SK-N-SH (cell line): ENCODE measurements at regions not wholly inside any gene's neighbourhood (a gene's known extent, or its start where the extent isn't known, plus 50 kb on each side); places are given as distances from the start of the nearest gene placed in this dataset.

Source experiments
- CTCF ChIA-PET: fragments of 300-600, 350-600 bp; formaldehyde crosslinking; extraction: SDS; loops from one replicate; lab custom pipeline; 2021; lab: Yijun Ruan, JAX
- POLR2A ChIA-PET: fragments of 350-600 bp; sonication (Branson Sonifier 250); formaldehyde crosslinking; extraction: SDS; loops from one replicate; lab custom pipeline; 2020; ENCODE audit warnings: antibody characterized with exemption, inconsistent platforms; lab: Yijun Ruan, JAX
- DNase-seq: peaks from one replicate; pipeline ENCODE4 v3.0.0; 2012
- H2AFZ ChIP-seq: fragments of 200-600 bp; sonication (generic); 2 replicates; pipeline ENCODE4 v1.8.1; 2016; ENCODE audit warnings: antibody characterized with exemption, mild to moderate bottlenecking, low read depth
- H3F3A ChIP-seq: fragments of 200-600 bp; sonication (generic); replicated peaks from 2 replicates; pipeline ENCODE3; 2016; ENCODE audit warnings: antibody characterized with exemption, mild to moderate bottlenecking; ENCODE audit not compliant: insufficient read depth
- H3K27ac ChIP-seq, 2 experiments: fragments of 200-500 bp in 1 of 2; fragments of 200-600 bp in 1 of 2; sonication (Bioruptor generic) in 1 of 2; sonication (generic), shearing (Covaris generic) in 1 of 2; 2 replicates each; pipeline versions ENCODE4 v1.5.1 to v1.6.1; 2014 to 2016; ENCODE audit warnings: low read depth in 2 of 2, inconsistent platforms in 1 of 2, low read length in 1 of 2, mild to moderate bottlenecking in 1 of 2, mixed read lengths in 1 of 2
- H3K27me3 ChIP-seq: fragments of 200-600 bp; sonication (generic), shearing (Covaris generic); 2 replicates; pipeline ENCODE4 v1.6.1; 2016; ENCODE audit warnings: mixed run types; ENCODE audit not compliant: insufficient read depth
- H3K36me3 ChIP-seq, 2 experiments: fragments of 200-500 bp in 1 of 2; fragments of 200-600 bp in 1 of 2; sonication (Bioruptor generic) in 1 of 2; sonication (generic) in 1 of 2; replicated peaks in 1 of 2; 2 replicates each; pipeline versions ENCODE3 to v1.5.1; 2014 to 2016; ENCODE audit warnings: low read length in 1 of 2, mild to moderate bottlenecking in 1 of 2; ENCODE audit not compliant: insufficient read depth in 2 of 2, control insufficient read depth in 1 of 2
- H3K4me1 ChIP-seq, 2 experiments: fragments of 200-500 bp in 1 of 2; fragments of 200-600 bp in 1 of 2; sonication (Bioruptor generic) in 1 of 2; sonication (generic), shearing (Covaris generic) in 1 of 2; 2 replicates each; pipeline versions ENCODE4 v1.5.1 to v1.6.1; 2014 to 2016; ENCODE audit warnings: low read depth in 1 of 2, low read length in 1 of 2, mixed run types in 1 of 2; ENCODE audit not compliant: insufficient read depth in 2 of 2, control insufficient read depth in 1 of 2
- H3K4me2 ChIP-seq: fragments of 200-600 bp; sonication (generic), shearing (Covaris generic); 2 replicates; pipeline ENCODE4 v1.6.1; 2017; ENCODE audit warnings: mixed run types
- H3K4me3 ChIP-seq, 2 experiments: fragments of 200-500 bp in 1 of 2; fragments of 200-600 bp in 1 of 2; sonication (Bioruptor generic) in 1 of 2; sonication (generic), shearing (Covaris generic) in 1 of 2; 2 replicates each; pipeline versions ENCODE4 v1.5.1 to v1.8.1; 2014 to 2016; ENCODE audit warnings: low read depth in 2 of 2, inconsistent platforms in 1 of 2, low read length in 1 of 2, mild to moderate bottlenecking in 1 of 2, mixed read lengths in 1 of 2, moderate library complexity in 1 of 2
- H3K79me2 ChIP-seq: fragments of 200-600 bp; sonication (generic); 2 replicates; pipeline ENCODE4 v1.8.1; 2017; ENCODE audit warnings: mild to moderate bottlenecking; ENCODE audit not compliant: insufficient read depth
- H3K9ac ChIP-seq: fragments of 200-600 bp; sonication (generic); 2 replicates; pipeline ENCODE4 v1.6.1; 2017; ENCODE audit warnings: mixed run types
- H3K9me2 ChIP-seq: fragments of 200-600 bp; sonication (generic); 2 replicates; pipeline ENCODE4 v1.6.1; 2017; ENCODE audit warnings: mixed run types
- H3K9me3 ChIP-seq: fragments of 200-600 bp; sonication (generic); 2 replicates; pipeline ENCODE4 v1.6.1; 2017; ENCODE audit warnings: mixed run types, mild to moderate bottlenecking, moderate library complexity
- H4K20me1 ChIP-seq: fragments of 200-600 bp; sonication (generic); 2 replicates; pipeline ENCODE4 v1.6.1; 2017; ENCODE audit warnings: mild to moderate bottlenecking, mixed run types; ENCODE audit not compliant: insufficient read depth
- CTCF ChIP-seq: fragments of 200-600 bp; sonication (generic); IDR thresholded peaks from 2 replicates; pipeline ENCODE4 v1.6.1; 2017; ENCODE audit warnings: antibody characterized with exemption, mild to moderate bottlenecking, moderate library complexity
- FOXJ3 ChIP-seq: sonication (generic); formaldehyde crosslinking; IDR thresholded peaks from 2 replicates; pipeline ENCODE4 v1.5.1; 2020; ENCODE audit warnings: mild to moderate bottlenecking, missing genetic modification reagents
- FOXM1 ChIP-seq: IDR thresholded peaks from 2 replicates; pipeline ENCODE4 v1.4.0; 2012; ENCODE audit warnings: low read depth, mild to moderate bottlenecking
- NFIC ChIP-seq: IDR thresholded peaks from 2 replicates; pipeline ENCODE4 v1.4.0; 2012; ENCODE audit warnings: borderline replicate concordance
- NRF1 ChIP-seq: IDR thresholded peaks from 2 replicates; pipeline ENCODE4 v1.6.1; 2012; ENCODE audit warnings: low read depth, mild to moderate bottlenecking, low read length
- RAD21 ChIP-seq: IDR thresholded peaks from 2 replicates; pipeline ENCODE4 v1.6.1; 2012; ENCODE audit warnings: mild to moderate bottlenecking, low read length
- REST ChIP-seq: IDR thresholded peaks from 2 replicates; pipeline ENCODE4 v1.6.1; 2012; ENCODE audit warnings: mild to moderate bottlenecking, low read depth, low read length, moderate library complexity
- RFX5 ChIP-seq: IDR thresholded peaks from 2 replicates; pipeline ENCODE4 v1.6.1; 2012; ENCODE audit warnings: mild to moderate bottlenecking, improper control_type of control experiment, low read length
- TCF12 ChIP-seq: IDR thresholded peaks from 2 replicates; pipeline ENCODE4 v1.4.0; 2012
- WGBS: methylation state at CpG from one replicate; pipeline ENCODE4 v1.1.6; 2017; ENCODE audit warnings: low lambda C conversion rate; 5-methylcytosine and 5-hydroxymethylcytosine counted together

GRCh38 chr16:88284626-88285513, 97.9 kb upstream of the ZNF469 start:
- no peak overlapping the region for H2AFZ ChIP-seq
- peak overlapping the region in 1 of 2 experiments; percentile 83; a peak in 1 of 4 replicates for H3K27ac ChIP-seq
- no peak overlapping the region for H3K9ac ChIP-seq
- no peak overlapping the region for H3K4me2 ChIP-seq
- no peaks in the 10 kb centered on the region for H3K9me3 ChIP-seq
- no peaks in the 10 kb centered on the region for H3K79me2 ChIP-seq
- peaks cover 0 to 59% of the 10 kb centered on the region in 2 experiments; a peak in 2 of 4 replicates for H3K4me1 ChIP-seq
- no peaks in the 10 kb centered on the region for H3K27me3 ChIP-seq
- no peaks in the 10 kb centered on the region for H3K9me2 ChIP-seq
- H3K4me3 ChIP-seq = no peak overlapping the region
- DNase-seq = no peak
- ChIA-PET POLR2A (no interaction called here), CTCF (interaction anchor here (0.5 to 2.1 kb wide), 2 partner anchors 90 to 154 kb away, joined by 3 to 7 read pairs; no protein-coding TSS in a partner anchor)
- H3K36me3 ChIP-seq = no peaks in the 10 kb centered on the region
- WGBS = 88% methylated on average over 12 of the region's 20 CpGs
- TF ChIP-seq NFIC (no peak), TCF12 (no peak), REST (no peak), FOXJ3 (CRISPR knock-in tag) (no peak), FOXM1 (no peak), RFX5 (no peak), NRF1 (no peak)
- no peaks in the 10 kb centered on the region for H4K20me1 ChIP-seq
- no peaks in the 10 kb centered on the region for H3F3A ChIP-seq

- TF ChIP-seq RAD21 (no peak), CTCF (no peak), FOXJ3 (CRISPR knock-in tag) (no peak)
- no peaks in the 10 kb centered on the region for H3K27me3 ChIP-seq
- no peaks in the 10 kb centered on the region for H3K79me2 ChIP-seq
- H3F3A ChIP-seq = no peaks in the 10 kb centered on the region
- no peaks in the 10 kb centered on the region for H3K9me3 ChIP-seq
- H3K9ac ChIP-seq = no peak overlapping the region
- no CpG with 5 or more reads among the region's 10 CpGs for WGBS
- no peaks in the 10 kb centered on the region for H3K9me2 ChIP-seq
- peaks cover 0 to 62% of the 10 kb centered on the region in 2 experiments; a peak in 2 of 4 replicates for H3K4me1 ChIP-seq
- H3K4me2 ChIP-seq = no peak overlapping the region
- no peak for DNase-seq
- H3K36me3 ChIP-seq = no peaks in the 10 kb centered on the region
- H3K4me3 ChIP-seq = no peak overlapping the region
- POLR2A ChIA-PET = no interaction called here
- CTCF ChIA-PET = interaction anchor here (0.5 to 2.1 kb wide), 2 partner anchors 91 to 153 kb away, joined by 3 to 7 read pairs; no protein-coding TSS in a partner anchor
- no peak overlapping the region for H2AFZ ChIP-seq
- H3K27ac ChIP-seq = peak overlapping the region in 1 of 2 experiments; percentile 83; a peak in 1 of 4 replicates
- no peaks in the 10 kb centered on the region for H4K20me1 ChIP-seq
Observed at GRCh38 chr16:88285514-88285822, 97.3 kb upstream of the ZNF469 start.
